ENCODE measurements at regions not wholly inside any gene's neighbourhood (a gene's known extent, or its start where the extent isn't known, plus 50 kb on each side); places are given as distances from the start of the nearest gene placed in this dataset.

DNA sequence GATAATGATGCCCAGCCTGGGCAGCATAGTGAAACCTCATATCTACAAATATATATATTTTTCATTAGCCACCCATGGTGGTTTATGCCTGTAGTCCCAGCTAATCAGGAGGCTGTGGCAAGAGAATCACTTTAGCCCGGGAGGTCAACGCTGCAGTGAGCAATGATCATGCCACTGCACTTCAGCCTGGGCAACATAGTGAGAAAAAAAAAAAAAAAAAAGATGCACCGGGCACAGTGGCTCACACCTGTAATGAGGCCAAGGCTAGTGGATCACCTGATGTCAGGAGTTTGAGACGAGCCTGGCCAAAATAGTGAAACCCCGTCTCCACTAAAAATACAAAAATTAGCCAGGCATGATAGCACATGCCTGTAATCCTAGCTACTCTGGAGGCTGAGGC lies 50.2 kb upstream of the ADRA1B start (continued):
- TF ChIP-seq HNF4G (IDR thresholded peaks at IDR 0.05) (no peak), JUND (IDR thresholded peaks at IDR 0.05) (no peak)
